ENCODE measurements at regions not wholly inside any gene's neighbourhood (a gene's known extent, or its start where the extent isn't known, plus 50 kb on each side); places are given as distances from the start of the nearest gene placed in this dataset.

- Histone ChIP-seq H3K27ac (no peak overlapping the region), H3K36me3 (no peaks in the 10 kb centered on the region), H3K27me3 (ENCODE audit: low read depth) (no peaks in the 10 kb centered on the region), H3K9me3 (no peaks in the 10 kb centered on the region), H3K4me1 (peaks cover 39% of the 10 kb centered on the region), H3K4me3 (no peak overlapping the region)
- intact Hi-C loops (cut with DNase I), result no loop called here
- ATAC-seq, result no peak
- DNase-seq, result no peak
- TF ChIP-seq CTCF (IDR thresholded peaks at IDR 0.05), result no peak
These were observed 136.3 kb downstream of the PALM2AKAP2 start for GRCh38 chr9:109916316-109916715.

- Histone ChIP-seq H3K27me3 (ENCODE audit: low read depth) (no peaks in the 10 kb centered on the region), H3K36me3 (no peaks in the 10 kb centered on the region), H3K9me3 (no peaks in the 10 kb centered on the region), H3K4me1 (peaks cover 33% of the 10 kb centered on the region), H3K27ac (peak overlapping the region; percentile 33), H3K4me3 (no peak overlapping the region)
- intact Hi-C loops (cut with DNase I), result no loop called here
- DNase-seq, result no peak
- TF ChIP-seq CTCF (IDR thresholded peaks at IDR 0.05), result no peak
- no peak for ATAC-seq
These were observed 138.6 kb downstream of the PALM2AKAP2 start for GRCh38 chr9:109918339-109919163.

- no peak for TF ChIP-seq CTCF (IDR thresholded peaks at IDR 0.05)
- ATAC-seq (no peak), DNase-seq (no peak)
- no peaks in the 10 kb centered on the region for H3K9me3 ChIP-seq
- no peaks in the 10 kb centered on the region for H3K27me3 ChIP-seq (ENCODE audit: low read depth)
- peaks cover 21% of the 10 kb centered on the region for H3K4me1 ChIP-seq
- no peak overlapping the region for H3K27ac ChIP-seq
- H3K36me3 ChIP-seq, result no peaks in the 10 kb centered on the region
- intact Hi-C loops (cut with DNase I), result no loop called here
- no peak overlapping the region for H3K4me3 ChIP-seq
These were observed 139.9 kb downstream of the PALM2AKAP2 start for GRCh38 chr9:109919736-109920408.

- TF ChIP-seq CTCF (IDR thresholded peaks at IDR 0.05), result no peak
- Histone ChIP-seq H3K9me3 (no peaks in the 10 kb centered on the region), H3K4me3 (no peak overlapping the region), H3K36me3 (no peaks in the 10 kb centered on the region), H3K4me1 (peaks cover 19% of the 10 kb centered on the region), H3K27me3 (ENCODE audit: low read depth) (no peaks in the 10 kb centered on the region), H3K27ac (no peak overlapping the region)
- no peak for DNase-seq
- intact Hi-C loops (cut with DNase I), result no loop called here
- ATAC-seq, result no peak
These were observed 142.8 kb downstream of the PALM2AKAP2 start for GRCh38 chr9:109922617-109923470.

- Histone ChIP-seq H3K9me3 (no peaks in the 10 kb centered on the region), H3K27me3 (ENCODE audit: low read depth) (no peaks in the 10 kb centered on the region), H3K36me3 (no peaks in the 10 kb centered on the region), H3K4me3 (no peak overlapping the region), H3K4me1 (peaks cover 16% of the 10 kb centered on the region), H3K27ac (no peak overlapping the region)
- ATAC-seq (no peak), DNase-seq (no peak)
- TF ChIP-seq CTCF (IDR thresholded peaks at IDR 0.05), result no peak
- intact Hi-C loops (cut with DNase I), result no loop called here
These were observed 143.4 kb downstream of the PALM2AKAP2 start for GRCh38 chr9:109923471-109923760.
